ENCODE measurements at regions not wholly inside any gene's neighbourhood (a gene's known extent, or its start where the extent isn't known, plus 50 kb on each side); places are given as distances from the start of the nearest gene placed in this dataset.

DNA sequence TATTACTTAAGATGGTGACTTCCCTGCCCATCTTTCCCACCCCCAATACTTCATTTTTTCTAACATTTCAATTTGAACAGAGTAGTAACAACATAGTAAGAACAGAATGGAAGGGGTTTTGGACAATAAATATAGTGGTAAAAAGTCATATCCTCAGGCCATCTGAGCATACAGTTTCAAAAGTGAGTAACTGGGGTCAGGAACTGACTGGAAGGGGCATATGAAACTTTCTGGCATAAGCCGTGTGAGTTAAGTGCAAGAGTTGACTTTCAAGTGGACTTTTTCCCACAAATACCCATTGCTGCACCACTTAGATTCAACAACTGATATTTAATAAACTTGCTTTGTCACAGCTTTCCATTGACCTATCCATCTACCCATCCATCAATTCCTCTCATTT lies 153.5 kb upstream of the IL12A start:
- no peaks in the 10 kb centered on the region for H3K27me3 ChIP-seq (ENCODE audit: insufficient read depth, low read length)
- H3K9me3 ChIP-seq (ENCODE audit: control insufficient read depth in 1 of 2, insufficient read depth in 1 of 2, low read depth in 1 of 2, low read length in 2 of 2), result no peaks in the 10 kb centered on the region
- DNase-seq (ENCODE audit: low read depth, low spot score) (no peak), ATAC-seq (no peak)
- H3K27ac ChIP-seq (ENCODE audit: low read depth, low read length), result no peak overlapping the region
- no peaks in the 10 kb centered on the region; the same call in 1 of the 2 replicates for H3K79me2 ChIP-seq (ENCODE audit: insufficient read depth, low read length)
- POLR2A ChIA-PET, result no interaction called here
- H3K9me2 ChIP-seq (ENCODE audit: insufficient read depth), result no peaks in the 10 kb centered on the region
- H4K20me1 ChIP-seq (ENCODE audit: insufficient read depth), result no peaks in the 10 kb centered on the region
- BruUV-seq (replicated peaks), result no TSS peak
- no peak overlapping the region for H3K4me2 ChIP-seq (ENCODE audit: low read length)
- intact Hi-C loops (cut with micrococcal nuclease), result no loop called here
- no peaks in the 10 kb centered on the region for H3K36me3 ChIP-seq (ENCODE audit: control insufficient read depth in 1 of 2, insufficient read depth in 2 of 2, low read length in 2 of 2)
- no peak overlapping the region for H2AFZ ChIP-seq (ENCODE audit: low read depth, low read length, poor library complexity, severe bottlenecking)
- H3K4me1 ChIP-seq (ENCODE audit: control insufficient read depth in 1 of 2, insufficient read depth in 2 of 2, low read length in 2 of 2), result peaks cover 13 to 14% of the 10 kb centered on the region in 2 experiments
- no peak overlapping the region for H3K4me3 ChIP-seq (replicated peaks in 1 of 2; ENCODE audit: low read depth in 1 of 2, low read length in 2 of 2)
- CTCF ChIA-PET, result interaction anchor here (1.2 to 1.3 kb wide), 2 partner anchors 152 to 171 kb away, joined by 3 to 4 read pairs; no protein-coding TSS in a partner anchor
- RAD21 ChIA-PET (ENCODE audit: low non-redundant PET in 1 of 2, low total read pairs in 2 of 2, uncharacterized antibody in 2 of 2, unreplicated experiment in 2 of 2), result no interaction called here
- no peak for TF ChIP-seq JUND (IDR thresholded peaks at IDR 0.05)
- TF ChIP-seq FOSL1 (IDR thresholded peaks at IDR 0.05; ENCODE audit: low read depth), result no peak
- no peak for TF ChIP-seq ZBTB33 (IDR thresholded peaks at IDR 0.05; ENCODE audit: extremely low read depth, insufficient replicate concordance, low read length)
- TF ChIP-seq POLR2A (IDR thresholded peaks at IDR 0.05; ENCODE audit: borderline replicate concordance, extremely low read depth, insufficient read depth, insufficient read length), result no peak
- no peak for TF ChIP-seq EZH2phosphoT487 (IDR thresholded peaks at IDR 0.05; ENCODE audit: borderline replicate concordance)
- no peak for TF ChIP-seq YY1 (IDR thresholded peaks at IDR 0.05; ENCODE audit: extremely low read depth, insufficient replicate concordance, low read depth, low read length)
- TF ChIP-seq ELF1 (IDR thresholded peaks at IDR 0.05; ENCODE audit: borderline replicate concordance, low read depth), result no peak
- TF ChIP-seq CEBPB (IDR thresholded peaks at IDR 0.05; ENCODE audit: low read depth), result no peak
- no peak for TF ChIP-seq SRF (IDR thresholded peaks at IDR 0.05; ENCODE audit: low read depth)
- TF ChIP-seq ZNF274 (IDR thresholded peaks at IDR 0.05; ENCODE audit: low read depth, low read length), result no peak
- TF ChIP-seq MAX (IDR thresholded peaks at IDR 0.05), result no peak
- H3K9ac ChIP-seq (ENCODE audit: low read length), result no peak overlapping the region

Measured in HCT116 (cell line).